ENCODE measurements at regions not wholly inside any gene's neighbourhood (a gene's known extent, or its start where the extent isn't known, plus 50 kb on each side); places are given as distances from the start of the nearest gene placed in this dataset.
"Not testable (repeated sequence)": the region's sequence is repeated elsewhere in the genome, so short reads cannot be mapped to it uniquely, and the experiment has no call there.

- no peak for DNase-seq (ENCODE audit: low read depth)
Measured at GRCh38 chr10:7069706-7070105, 341.1 kb downstream of the SFMBT2 start.

- no peak for DNase-seq (ENCODE audit: low read depth)
Measured at GRCh38 chr10:7056216-7056615, 354.6 kb downstream of the SFMBT2 start.

- no peak for DNase-seq (ENCODE audit: low read depth)
Measured at GRCh38 chr10:7054915-7055314, 355.9 kb downstream of the SFMBT2 start.

GRCh38 chr10:7053195-7053594, 357.6 kb downstream of the SFMBT2 start:
- DNase-seq (ENCODE audit: low read depth), result no peak

GRCh38 chr10:7050024-7050423, 360.8 kb downstream of the SFMBT2 start:
- not testable (repeated sequence) for DNase-seq (ENCODE audit: low read depth)

- DNase-seq (ENCODE audit: low read depth), result no peak
Measured at GRCh38 chr10:7048061-7048460, 362.8 kb downstream of the SFMBT2 start.

- DNase-seq (ENCODE audit: low read depth), result no peak
Measured at GRCh38 chr10:7046615-7047014, 364.2 kb downstream of the SFMBT2 start.

GRCh38 chr10:7045891-7046599, 364.8 kb downstream of the SFMBT2 start:
- DNase-seq (ENCODE audit: low read depth), result peak; percentile 40

- no peak for DNase-seq (ENCODE audit: low read depth)
Measured at GRCh38 chr10:7043055-7043653, 367.7 kb downstream of the SFMBT2 start.

- DNase-seq (ENCODE audit: low read depth), result no peak
Measured at GRCh38 chr10:7042419-7043054, 368.3 kb downstream of the SFMBT2 start.

GRCh38 chr10:7042000-7042399, 368.8 kb downstream of the SFMBT2 start:
- no peak for DNase-seq (ENCODE audit: low read depth)

- no peak for DNase-seq (ENCODE audit: low read depth)
Measured at GRCh38 chr10:7040681-7041080, 370.2 kb downstream of the SFMBT2 start.

GRCh38 chr10:7039859-7040258, 371.0 kb downstream of the SFMBT2 start:
- DNase-seq (ENCODE audit: low read depth), result no peak

- no peak for DNase-seq (ENCODE audit: low read depth)
Measured at GRCh38 chr10:7038416-7038815, 372.4 kb downstream of the SFMBT2 start.

- DNase-seq (ENCODE audit: low read depth), result not testable (repeated sequence)
Measured at GRCh38 chr10:7037434-7037833, 373.4 kb downstream of the SFMBT2 start.

- no peak for DNase-seq (ENCODE audit: low read depth)
Measured at GRCh38 chr10:7036951-7037350, 373.9 kb downstream of the SFMBT2 start.

GRCh38 chr10:7035126-7035761, 375.6 kb downstream of the SFMBT2 start:
- DNase-seq (ENCODE audit: low read depth), result peak; percentile 25

GRCh38 chr10:7033031-7033430, 377.8 kb downstream of the SFMBT2 start:
- no peak for DNase-seq (ENCODE audit: low read depth)

- no peak for DNase-seq (ENCODE audit: low read depth)
Measured at GRCh38 chr10:7030134-7030855, 380.5 kb downstream of the SFMBT2 start.

- no peak for DNase-seq (ENCODE audit: low read depth)
Measured at GRCh38 chr10:7029672-7030071, 381.2 kb downstream of the SFMBT2 start.

- DNase-seq (ENCODE audit: low read depth), result no peak
Measured at GRCh38 chr10:7028809-7029166, 382.0 kb downstream of the SFMBT2 start.

All from CMK (cell line).